Endothelial cell of umbilical vein (primary cell): ENCODE measurements at regions not wholly inside any gene's neighbourhood (a gene's known extent, or its start where the extent isn't known, plus 50 kb on each side); places are given as distances from the start of the nearest gene placed in this dataset.

Experiments used
- CTCF ChIP-seq, 2 donors: IDR thresholded peaks; 1 replicate in 1 of 2; 2 replicates in 1 of 2; pipeline ENCODE4 v1.5.1; 2011; ENCODE audit warnings: low read length in 2 of 2, mild to moderate bottlenecking in 2 of 2, moderate library complexity in 2 of 2, control low read depth in 1 of 2, inconsistent platforms in 1 of 2, low read depth in 1 of 2; ENCODE audit not compliant: insufficient read depth in 1 of 2; ENCODE audit errors: extremely low read depth in 1 of 2
- POLR2A ChIP-seq: IDR thresholded peaks from 2 replicates; pipeline ENCODE4 v1.6.1; 2012; ENCODE audit warnings: low read depth, mild to moderate bottlenecking, control low read depth, low read length
- POLR2AphosphoS5 ChIP-seq: IDR thresholded peaks from 2 replicates; pipeline ENCODE4 v1.6.1; 2012; ENCODE audit warnings: low read depth, mild to moderate bottlenecking, control low read depth, low read length, moderate library complexity; ENCODE audit not compliant: insufficient read depth

GRCh38 chr7:53095731-53096501 lies 60.5 kb downstream of the POM121L12 start:
- TF ChIP-seq CTCF (IDR thresholded peaks at IDR 0.05; ENCODE audit: extremely low read depth in 1 of 2, insufficient read depth in 1 of 2, low read depth in 1 of 2, low read length in 2 of 2) = no peak
- no peak for TF ChIP-seq POLR2A
- no peak for TF ChIP-seq POLR2AphosphoS5
